Fibroblast of peridontal ligament (primary cell): ENCODE measurements at regions not wholly inside any gene's neighbourhood (a gene's known extent, or its start where the extent isn't known, plus 50 kb on each side); places are given as distances from the start of the nearest gene placed in this dataset.
"Not testable (repeated sequence)": the region's sequence is repeated elsewhere in the genome, so short reads cannot be mapped to it uniquely, and the experiment has no call there.

Source experiments
- DNase-seq: peaks from one replicate; pipeline ENCODE4 v3.0.0-alpha.2; 2010; ENCODE audit errors: extremely low read depth

GRCh38 chr21:17679002-17679600 lies 66.4 kb upstream of the BTG3 start:
- DNase-seq: peak; percentile 83

GRCh38 chr21:17676930-17677329 lies 64.2 kb upstream of the BTG3 start:
- not testable (repeated sequence) for DNase-seq

GRCh38 chr21:17674106-17674505 lies 61.4 kb upstream of the BTG3 start:
- DNase-seq: no peak

- DNase-seq: no peak
These were observed 60.7 kb upstream of the BTG3 start for GRCh38 chr21:17673261-17674020.

GRCh38 chr21:17671733-17672132 lies 59.0 kb upstream of the BTG3 start:
- DNase-seq: no peak

- DNase-seq: no peak
These were observed 55.9 kb upstream of the BTG3 start for GRCh38 chr21:17668479-17669140.

- no peak for DNase-seq
These were observed 54.6 kb upstream of the BTG3 start for GRCh38 chr21:17667256-17667655.
